ENCODE measurements at regions not wholly inside any gene's neighbourhood (a gene's known extent, or its start where the extent isn't known, plus 50 kb on each side); places are given as distances from the start of the nearest gene placed in this dataset.
"Not testable (repeated sequence)": the region's sequence is repeated elsewhere in the genome, so short reads cannot be mapped to it uniquely, and the experiment has no call there.

DNA sequence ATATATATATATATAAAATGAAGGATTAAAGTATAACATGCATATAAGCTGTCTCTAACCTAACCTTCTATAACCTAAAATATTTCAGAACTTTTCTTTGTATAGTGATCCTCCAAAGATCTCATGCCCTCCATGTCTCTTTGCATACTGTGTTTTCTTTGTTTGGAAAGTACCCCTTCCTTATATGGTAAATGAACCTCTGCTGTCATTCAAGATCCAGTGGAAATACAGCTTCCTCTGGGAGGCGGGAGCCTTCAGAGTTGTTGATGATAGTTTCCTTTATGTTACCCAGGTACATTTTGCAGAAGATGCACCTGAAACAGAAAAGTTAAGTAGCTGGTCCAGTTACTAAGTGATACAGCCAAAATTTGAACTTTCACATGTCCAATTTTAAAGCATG is 233.3 kb upstream of the FOXP2 start:
- no peak for FAIRE-seq
- no peak for TF ChIP-seq POLR2A (IDR thresholded peaks at IDR 0.05; ENCODE audit: low read depth, low read length)
- no peak for DNase-seq (ENCODE audit: insufficient read length, low spot score)

GRCh38 chr7:114180556-114181266 is 233.9 kb upstream of the FOXP2 start:
- DNase-seq (ENCODE audit: insufficient read length, low spot score) (no peak), FAIRE-seq (no peak)
- no peak for TF ChIP-seq POLR2A (IDR thresholded peaks at IDR 0.05; ENCODE audit: low read depth, low read length)

GRCh38 chr7:114175125-114175524 is 239.5 kb upstream of the FOXP2 start:
- no peak for FAIRE-seq

DNA sequence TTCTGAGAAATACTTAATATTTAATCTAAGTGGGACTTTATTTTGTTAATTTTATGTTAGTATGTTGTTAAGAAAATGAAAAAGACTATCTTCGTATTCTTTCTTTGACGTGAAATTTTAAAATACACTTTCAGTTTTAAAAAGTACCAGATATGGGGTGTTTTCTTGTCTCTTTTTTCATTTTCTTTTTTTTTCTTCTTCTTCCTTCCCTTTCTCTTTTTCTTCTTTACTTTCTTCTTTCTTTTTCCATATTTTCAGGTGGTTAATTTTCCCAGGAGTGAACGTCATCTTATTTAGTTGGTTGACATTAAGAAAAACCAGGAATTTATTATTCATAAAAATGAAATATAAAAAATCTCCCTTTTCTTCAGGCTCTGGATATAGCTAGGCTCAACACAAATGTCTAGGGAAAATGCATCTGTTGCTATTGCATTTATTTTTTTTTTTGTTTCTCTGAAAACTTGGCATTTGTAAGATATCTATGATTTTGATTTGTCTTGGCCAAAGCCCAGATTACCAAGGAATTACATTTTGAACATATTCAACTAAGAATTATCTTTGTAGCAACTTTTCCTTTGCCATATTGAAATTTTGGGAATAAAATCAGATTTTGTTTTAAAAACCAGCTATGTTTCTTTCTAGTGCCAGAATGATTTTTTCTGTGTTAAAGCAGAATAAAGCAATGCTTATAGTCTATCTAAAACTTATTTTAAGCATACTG is 241.3 kb upstream of the FOXP2 start:
- DNase-seq (ENCODE audit: insufficient read length, low spot score) (no peak), FAIRE-seq (no peak)
- TF ChIP-seq POLR2A (IDR thresholded peaks at IDR 0.05; ENCODE audit: low read depth, low read length), result no peak

More at GRCh38 chr7:114175125-114175524, 239.5 kb upstream of the FOXP2 start:
- no peak for TF ChIP-seq POLR2A (IDR thresholded peaks at IDR 0.05; ENCODE audit: low read depth, low read length)
- DNase-seq (ENCODE audit: insufficient read length, low spot score), result no peak

GRCh38 chr7:114169389-114169788 is 245.2 kb upstream of the FOXP2 start:
- not testable (repeated sequence) for FAIRE-seq; DNase-seq (ENCODE audit: insufficient read length, low spot score)

GRCh38 chr7:114160925-114161324 is 242.1 kb upstream of the PPP1R3A start:
- TF ChIP-seq POLR2A (IDR thresholded peaks at IDR 0.05; ENCODE audit: low read depth, low read length), result no peak
- DNase-seq (ENCODE audit: insufficient read length, low spot score), result no peak
- no peak for FAIRE-seq

- no peak for DNase-seq (ENCODE audit: insufficient read length, low spot score)
- no peak for TF ChIP-seq POLR2A (IDR thresholded peaks at IDR 0.05; ENCODE audit: low read depth, low read length)
- no peak for FAIRE-seq
Measured at GRCh38 chr7:114158854-114159253, 240.0 kb upstream of the PPP1R3A start.

DNA sequence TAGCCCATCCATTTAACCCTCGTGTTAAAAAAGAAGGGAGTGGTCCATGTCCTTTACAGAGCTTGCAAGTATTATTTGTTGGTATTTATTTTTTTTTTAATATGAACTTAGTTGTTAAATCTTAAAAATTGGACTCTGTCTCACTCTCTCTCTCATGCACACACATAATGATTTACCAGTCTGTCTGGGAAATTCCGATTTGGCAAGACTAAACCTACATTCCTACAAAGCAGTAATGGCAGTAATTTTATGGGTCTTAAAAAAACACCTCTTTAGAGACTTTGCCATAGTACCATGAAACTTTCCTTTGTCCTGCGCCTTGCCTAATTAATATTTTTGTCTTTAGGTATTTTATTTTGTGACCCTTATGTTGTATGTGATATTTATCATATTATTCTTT is 239.5 kb upstream of the PPP1R3A start:
- no peak for TF ChIP-seq POLR2A (IDR thresholded peaks at IDR 0.05; ENCODE audit: low read depth, low read length)
- DNase-seq (ENCODE audit: insufficient read length, low spot score) (no peak), FAIRE-seq (no peak)

DNA sequence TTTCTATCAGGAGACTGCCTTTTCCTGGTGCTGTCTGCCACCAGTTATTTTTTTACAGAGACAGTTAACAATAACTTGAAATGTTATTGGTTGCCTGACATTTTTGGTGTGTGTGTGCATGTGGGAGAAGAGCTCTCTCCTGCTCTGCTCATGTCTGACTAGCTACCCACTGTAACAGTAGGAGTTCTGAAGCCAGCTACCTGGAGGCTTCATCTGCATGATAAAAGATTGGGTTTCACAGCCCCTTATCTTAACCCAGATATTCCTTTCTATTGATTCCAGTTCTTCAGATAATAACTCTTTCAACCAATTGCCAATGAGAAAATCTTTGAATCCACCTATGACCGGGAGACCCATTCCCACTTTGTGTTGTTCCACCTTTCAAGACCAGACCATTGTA is 237.4 kb upstream of the PPP1R3A start:
- FAIRE-seq, result no peak
- no peak for TF ChIP-seq POLR2A (IDR thresholded peaks at IDR 0.05; ENCODE audit: low read depth, low read length)
- DNase-seq (ENCODE audit: insufficient read length, low spot score), result no peak

DNA sequence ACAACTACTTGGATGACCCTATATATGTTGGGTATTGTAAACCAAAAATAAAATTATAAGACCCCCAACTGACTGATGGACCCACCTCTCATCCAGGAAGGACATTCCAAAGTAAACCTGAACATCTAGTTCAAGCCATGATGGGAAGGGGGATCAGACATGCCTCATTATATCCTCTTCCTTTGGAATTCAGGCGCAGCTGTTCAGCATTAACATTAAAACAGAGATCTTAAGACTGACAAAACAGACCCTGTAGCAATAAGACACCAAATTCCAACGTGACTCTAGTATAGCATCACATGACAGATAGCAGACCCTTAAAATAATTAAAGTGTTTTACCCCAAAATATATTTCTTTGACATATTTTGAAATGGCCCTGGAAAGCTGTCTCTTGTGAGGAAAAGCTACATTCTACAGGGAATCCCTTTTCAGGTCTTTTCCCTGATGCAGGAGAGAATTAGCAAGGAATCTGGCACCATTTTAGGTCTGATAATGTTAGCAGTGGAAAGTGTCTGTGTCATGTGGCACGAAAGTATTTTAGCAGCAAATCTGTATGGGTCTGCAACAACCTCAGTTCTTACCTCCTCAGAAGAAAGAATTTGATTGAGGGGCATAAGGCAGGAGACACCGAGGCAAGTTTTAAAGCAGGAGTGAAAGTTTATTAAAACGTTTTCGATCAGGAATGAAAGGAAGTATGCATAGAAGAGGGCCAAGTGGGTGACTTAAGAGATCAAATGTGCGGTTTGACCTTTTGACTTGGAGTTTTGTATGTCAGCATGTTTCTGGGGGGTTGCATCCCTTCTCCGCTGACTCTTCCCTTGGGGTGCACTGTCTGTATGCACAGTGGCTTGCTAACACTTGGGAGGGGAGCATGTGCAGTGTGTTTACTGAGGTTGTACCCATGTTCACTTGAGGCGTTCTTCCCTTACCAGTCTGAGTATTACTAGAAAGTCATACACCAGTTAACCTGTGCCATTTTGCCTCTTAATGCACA is 236.6 kb upstream of the PPP1R3A start:
- DNase-seq (ENCODE audit: insufficient read length, low spot score) (no peak), FAIRE-seq (no peak)
- no peak for TF ChIP-seq POLR2A (IDR thresholded peaks at IDR 0.05; ENCODE audit: low read depth, low read length)

DNA sequence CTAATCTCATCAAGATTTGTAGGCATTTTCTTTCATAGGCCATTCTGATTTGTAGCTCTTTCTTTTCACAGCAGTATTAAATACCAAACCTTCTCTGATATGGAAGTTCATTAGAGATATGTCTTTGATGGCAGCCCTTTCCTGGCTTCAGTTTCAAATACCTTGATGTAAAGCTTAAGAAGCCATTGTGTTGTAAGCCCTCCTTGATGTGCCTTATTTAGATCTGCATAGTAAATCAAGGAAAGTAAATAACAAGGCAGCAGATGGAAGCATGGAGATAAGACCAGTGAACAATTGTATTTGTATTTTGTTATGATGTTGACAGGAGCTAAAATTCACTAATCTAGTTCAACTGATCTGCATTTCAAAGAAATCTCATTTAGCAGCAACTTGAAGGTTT is 234.9 kb upstream of the PPP1R3A start:
- no peak for TF ChIP-seq POLR2A (IDR thresholded peaks at IDR 0.05; ENCODE audit: low read depth, low read length)
- no peak for FAIRE-seq
- no peak for DNase-seq (ENCODE audit: insufficient read length, low spot score)

- no peak for TF ChIP-seq POLR2A (IDR thresholded peaks at IDR 0.05; ENCODE audit: low read depth, low read length)
- DNase-seq (ENCODE audit: insufficient read length, low spot score) (no peak), FAIRE-seq (no peak)
Measured at GRCh38 chr7:114152314-114152938, 233.6 kb upstream of the PPP1R3A start.

DNA sequence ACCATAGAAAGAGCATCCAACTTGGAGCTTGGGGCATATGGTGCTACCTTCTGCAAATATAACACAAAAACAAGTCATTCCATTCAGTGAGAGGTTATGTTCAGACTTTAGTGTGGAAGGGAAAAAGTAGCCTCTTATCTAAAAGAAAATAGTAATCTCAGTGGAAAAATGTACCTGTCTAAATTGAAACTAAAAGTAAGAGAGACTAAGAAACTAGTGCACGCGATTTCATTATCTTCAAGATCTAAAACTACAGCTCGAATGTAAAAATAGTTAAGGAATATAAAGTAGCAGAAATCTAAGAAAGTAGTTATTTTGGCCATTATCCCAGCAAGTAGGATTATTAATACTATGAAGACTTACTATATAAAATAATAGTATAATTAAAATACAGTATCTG is 233.0 kb upstream of the PPP1R3A start:
- no peak for TF ChIP-seq POLR2A (IDR thresholded peaks at IDR 0.05; ENCODE audit: low read depth, low read length)
- DNase-seq (ENCODE audit: insufficient read length, low spot score) (no peak), FAIRE-seq (no peak)

GRCh38 chr7:114150689-114151088 is 231.9 kb upstream of the PPP1R3A start:
- TF ChIP-seq POLR2A (IDR thresholded peaks at IDR 0.05; ENCODE audit: low read depth, low read length), result no peak
- DNase-seq (ENCODE audit: insufficient read length, low spot score), result no peak
- no peak for FAIRE-seq
